ENCODE measurements at regions not wholly inside any gene's neighbourhood (a gene's known extent, or its start where the extent isn't known, plus 50 kb on each side); places are given as distances from the start of the nearest gene placed in this dataset. TPM values are rescaled to one million over a fixed set of nuclear protein-coding genes. Genes with fewer than 3 reads are reported as not detected.

Small RNA genes in the stretch of these regions (small RNA-seq; reads per million reads assigned to genes)
- gene RF00284 (ENCODE audit: low read depth) (not detected), gene RNA5SP371 (ENCODE audit: low read depth) (not detected)

All from mesenchymal stem cell (in vitro differentiated cells and primary cell).